ENCODE measurements at regions not wholly inside any gene's neighbourhood (a gene's known extent, or its start where the extent isn't known, plus 50 kb on each side); places are given as distances from the start of the nearest gene placed in this dataset.
"Not testable (repeated sequence)": the region's sequence is repeated elsewhere in the genome, so short reads cannot be mapped to it uniquely, and the experiment has no call there.

- not testable (repeated sequence) for TF ChIP-seq POLR2A, CTCF, EP300 (IDR thresholded peaks at IDR 0.05)
Measured at GRCh38 chr2:113575721-113576120, 51.3 kb upstream of the RABL2A start.
